CD4-positive, alpha-beta T cell treated with Interleukin-10 for 1 hour (primary cell): ENCODE measurements at regions not wholly inside any gene's neighbourhood (a gene's known extent, or its start where the extent isn't known, plus 50 kb on each side); places are given as distances from the start of the nearest gene placed in this dataset.

Experiments used
- DNase-seq: peaks from one replicate; pipeline ENCODE4 v3.0.0-alpha.2; 2020

GRCh38 chr20:12762725-12763124 lies 246.0 kb upstream of the SPTLC3 start:
- no peak for DNase-seq

- no peak for DNase-seq
These were observed 245.4 kb upstream of the SPTLC3 start for GRCh38 chr20:12763406-12763805.

GRCh38 chr20:12764053-12764452 lies 244.7 kb upstream of the SPTLC3 start:
- no peak for DNase-seq

DNA sequence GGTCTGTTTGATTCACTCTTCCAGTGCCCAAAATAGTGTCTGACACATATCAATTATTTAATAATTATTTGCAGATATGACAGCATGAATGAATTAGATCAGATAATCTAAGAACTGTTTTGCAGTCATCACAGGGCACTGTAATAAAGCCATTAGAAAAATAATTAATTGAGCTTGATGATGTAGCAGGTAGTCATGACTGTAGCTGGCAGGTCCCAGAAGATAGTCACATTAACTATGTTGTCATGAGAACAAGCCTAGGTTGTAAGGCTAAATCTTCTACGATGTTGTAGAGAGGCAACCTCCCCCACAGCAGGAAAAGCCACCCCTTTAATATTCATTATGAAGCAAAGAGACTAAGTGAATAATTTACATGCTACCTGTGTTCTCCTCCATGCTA lies 243.9 kb upstream of the SPTLC3 start:
- DNase-seq: no peak

- DNase-seq: no peak
These were observed 234.8 kb upstream of the SPTLC3 start for GRCh38 chr20:12773936-12774335.

- DNase-seq: no peak
These were observed 233.7 kb upstream of the SPTLC3 start for GRCh38 chr20:12775041-12775440.

DNA sequence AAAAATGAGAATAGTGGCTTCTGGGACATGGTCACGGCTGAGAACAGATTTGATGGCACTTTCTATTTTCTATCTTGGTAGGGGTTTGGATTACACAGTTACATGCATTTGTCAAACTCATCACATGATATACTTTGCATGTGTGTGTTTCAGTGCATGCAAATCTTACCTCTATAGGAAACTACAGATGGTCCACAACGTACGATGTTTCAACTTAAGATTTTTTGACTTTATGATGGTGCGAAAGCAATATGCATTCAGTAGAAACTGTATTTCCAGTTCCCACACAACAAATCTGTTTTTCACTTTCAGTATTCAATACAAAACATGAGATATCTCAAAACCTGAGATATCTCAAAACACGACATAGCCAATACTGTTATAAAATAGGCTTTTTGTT lies 231.8 kb upstream of the SPTLC3 start:
- DNase-seq: no peak

DNA sequence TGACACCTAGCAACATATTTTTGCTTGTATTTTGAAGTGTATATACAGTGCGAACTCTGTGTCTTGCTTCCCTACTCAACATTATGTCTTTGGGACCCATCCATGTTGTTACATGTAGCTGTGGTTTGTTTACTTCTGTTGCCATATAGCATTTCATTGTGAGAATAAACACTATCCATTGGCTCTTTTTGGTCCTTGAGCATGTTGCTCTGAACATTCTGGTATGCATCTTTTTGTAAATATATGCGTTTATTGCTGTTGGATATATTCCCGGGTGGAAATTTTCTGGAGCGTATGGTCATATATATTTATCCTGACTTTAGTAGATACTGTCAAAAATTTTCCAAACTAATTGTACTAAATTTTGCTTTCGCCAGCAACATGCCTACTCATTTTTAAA lies 222.5 kb upstream of the SPTLC3 start:
- DNase-seq: no peak

GRCh38 chr20:12788632-12789299 lies 220.0 kb upstream of the SPTLC3 start:
- no peak for DNase-seq

DNA sequence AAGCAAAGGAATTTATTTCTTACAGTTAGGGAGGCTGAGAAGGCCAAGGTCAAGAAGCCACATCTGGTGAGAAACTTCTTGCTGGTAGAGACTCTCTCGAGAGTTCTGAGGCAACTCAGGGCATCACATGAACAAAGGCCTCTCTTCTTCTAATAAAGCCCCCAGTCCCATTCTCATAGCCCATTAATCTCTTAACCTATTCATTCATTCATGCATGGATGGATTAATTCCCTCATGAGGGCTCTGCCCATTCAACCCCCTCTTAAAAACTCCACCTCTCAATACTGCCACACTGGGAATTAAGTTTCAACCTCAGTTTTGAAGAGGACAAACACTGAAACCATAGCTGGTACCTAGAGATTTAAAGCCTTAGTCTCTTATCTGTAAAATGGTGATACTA lies 217.9 kb upstream of the SPTLC3 start:
- no peak for DNase-seq

- DNase-seq: no peak
These were observed 210.5 kb upstream of the SPTLC3 start for GRCh38 chr20:12798286-12798685.

DNA sequence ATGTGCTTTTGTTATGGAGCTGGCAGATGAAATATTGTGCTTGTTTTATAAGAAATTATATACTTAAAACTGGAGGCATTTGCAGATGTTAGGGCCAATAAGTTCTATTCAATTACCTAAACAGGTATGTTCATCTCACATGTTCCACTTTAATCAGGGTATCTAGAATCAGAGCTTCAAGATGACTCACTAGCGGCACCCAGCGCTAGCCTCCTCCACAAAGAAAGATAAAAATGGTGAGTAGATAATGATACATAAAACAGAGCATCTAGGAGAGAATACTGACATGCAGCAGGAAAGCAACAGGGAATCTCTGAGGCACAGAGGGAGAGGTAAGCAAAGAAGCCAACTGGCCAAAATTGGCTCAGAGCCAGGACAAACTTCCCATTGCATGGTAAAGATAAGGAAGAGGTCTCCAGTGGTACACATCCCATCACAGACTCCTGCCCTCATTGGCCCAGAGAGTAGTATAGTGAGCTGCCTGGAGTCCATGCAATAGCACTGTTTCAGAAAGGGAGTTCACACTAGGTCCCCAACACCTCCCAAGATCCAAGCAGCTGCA lies 200.7 kb upstream of the SPTLC3 start:
- DNase-seq: no peak

GRCh38 chr20:12815231-12815768 lies 193.5 kb upstream of the SPTLC3 start:
- no peak for DNase-seq

DNA sequence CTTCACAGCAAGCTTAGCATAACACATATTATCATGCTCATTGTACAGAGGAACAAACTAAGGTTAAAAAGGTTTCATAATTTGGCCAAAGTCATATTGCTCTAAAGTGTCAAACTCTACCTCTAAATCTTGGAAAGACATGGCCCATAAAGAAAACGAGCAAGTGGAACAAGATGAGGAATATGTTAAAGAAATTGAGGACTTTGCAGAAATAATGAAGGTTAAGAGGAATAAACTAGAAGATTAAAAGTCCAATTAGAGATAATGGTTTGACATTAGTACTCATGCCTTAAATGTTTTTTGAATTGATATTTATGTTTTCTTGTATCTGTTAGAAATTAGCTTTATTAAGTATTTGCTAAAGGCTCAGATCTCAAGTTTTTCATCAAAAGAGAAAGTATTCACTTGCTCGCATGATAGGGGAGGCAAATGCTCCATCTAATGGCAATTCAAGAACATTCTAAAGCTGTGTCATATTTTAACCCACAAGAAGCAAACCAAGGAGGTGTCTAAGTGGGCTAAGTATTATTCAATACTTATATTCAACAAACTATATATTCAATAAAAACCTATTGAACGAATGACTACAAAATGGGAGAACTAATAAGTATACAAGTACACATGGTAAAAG lies 192.9 kb upstream of the SPTLC3 start:
- no peak for DNase-seq

- DNase-seq: no peak
These were observed 187.5 kb upstream of the SPTLC3 start for GRCh38 chr20:12821249-12821648.

- no peak for DNase-seq
These were observed 185.0 kb upstream of the SPTLC3 start for GRCh38 chr20:12823734-12824133.

DNA sequence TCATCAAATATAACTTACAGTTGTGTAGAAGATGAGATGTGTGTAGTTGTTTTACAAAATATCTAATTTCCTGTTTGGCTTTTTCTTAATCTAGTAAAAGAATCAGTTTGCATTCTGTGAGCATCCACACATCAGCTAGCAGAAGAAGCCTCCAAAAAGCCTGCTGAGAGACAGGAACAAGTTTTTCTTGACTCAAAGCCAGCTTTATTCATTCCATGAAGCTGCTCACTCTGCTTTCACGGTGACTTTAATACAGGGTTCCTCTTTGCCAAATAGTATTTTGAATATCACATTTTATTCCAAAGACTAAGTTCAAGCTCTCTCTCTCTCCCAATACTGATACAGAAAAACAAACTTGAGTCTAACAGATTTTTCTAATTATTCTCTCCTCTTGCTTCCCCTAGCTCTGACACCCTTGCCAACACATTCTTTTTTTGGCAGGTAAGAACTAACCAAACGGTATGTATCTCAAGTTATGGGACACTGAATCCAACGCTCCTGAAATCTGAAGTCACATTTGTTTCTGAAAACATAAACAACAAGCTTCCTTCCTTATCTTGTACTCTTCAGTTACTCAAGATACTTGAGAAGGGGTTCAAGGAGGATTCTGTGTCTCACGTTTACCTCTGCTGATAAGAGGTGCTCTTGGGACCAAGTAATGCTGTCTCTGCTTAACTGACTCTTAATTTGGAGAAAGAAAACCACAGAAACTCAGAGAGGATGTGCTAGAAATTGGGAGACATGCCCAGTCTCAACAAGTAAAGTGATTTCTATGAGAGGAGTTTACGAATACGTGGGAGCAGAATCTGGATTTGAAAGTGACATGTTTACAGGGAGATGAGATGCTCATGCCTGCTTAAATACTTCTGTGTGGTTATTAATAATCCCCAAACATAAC lies 184.2 kb upstream of the SPTLC3 start:
- no peak for DNase-seq

GRCh38 chr20:12825226-12825595 lies 183.6 kb upstream of the SPTLC3 start:
- no peak for DNase-seq

DNA sequence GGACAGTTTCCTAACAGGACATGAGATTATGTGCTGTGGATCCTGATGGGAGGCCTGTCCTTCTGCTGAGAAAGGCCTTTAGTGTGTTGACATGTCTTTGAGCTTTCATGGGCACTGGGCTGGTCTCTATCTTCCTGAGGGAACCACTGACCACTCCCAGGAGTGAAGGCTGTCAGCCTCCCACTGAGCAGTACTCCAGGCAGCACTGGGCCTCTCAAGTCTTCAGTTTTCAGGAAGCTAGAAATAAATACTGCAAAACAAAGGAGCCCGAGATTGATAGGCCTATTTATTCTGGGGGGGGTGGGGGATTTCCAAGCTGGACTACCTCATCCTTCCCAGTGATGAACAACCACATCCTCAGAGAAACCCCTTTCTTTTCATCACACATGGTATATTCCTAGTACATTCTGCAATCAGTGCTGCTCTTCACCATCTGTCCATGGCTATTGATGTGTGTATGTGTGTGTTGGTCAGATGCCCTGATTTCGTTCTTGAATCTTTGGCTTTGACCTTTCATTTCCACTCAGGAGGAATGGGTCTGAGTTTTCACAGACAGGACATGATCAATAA lies 180.9 kb upstream of the SPTLC3 start:
- no peak for DNase-seq

DNA sequence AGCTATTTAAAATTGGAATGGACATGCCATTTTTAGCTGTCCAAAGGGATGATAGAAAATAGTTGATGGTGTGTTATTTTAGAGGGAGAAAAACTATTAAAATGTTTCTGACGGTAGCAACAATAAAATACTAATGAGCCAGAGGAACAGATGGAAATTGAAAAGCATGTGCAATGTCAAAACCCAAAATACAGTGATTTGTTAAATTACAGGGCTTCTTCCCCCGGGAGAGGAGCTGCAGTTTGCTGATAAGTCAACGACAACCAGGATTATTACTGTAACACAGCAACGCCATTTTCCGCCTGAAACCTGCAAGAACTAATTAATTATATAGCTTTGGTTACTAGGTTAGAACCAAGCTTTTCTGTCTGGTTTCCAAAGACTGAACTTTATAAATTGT lies 179.6 kb upstream of the SPTLC3 start:
- no peak for DNase-seq

- no peak for DNase-seq
These were observed 174.9 kb upstream of the SPTLC3 start for GRCh38 chr20:12833861-12834260.

- DNase-seq: no peak
These were observed 172.8 kb upstream of the SPTLC3 start for GRCh38 chr20:12835999-12836398.

DNA sequence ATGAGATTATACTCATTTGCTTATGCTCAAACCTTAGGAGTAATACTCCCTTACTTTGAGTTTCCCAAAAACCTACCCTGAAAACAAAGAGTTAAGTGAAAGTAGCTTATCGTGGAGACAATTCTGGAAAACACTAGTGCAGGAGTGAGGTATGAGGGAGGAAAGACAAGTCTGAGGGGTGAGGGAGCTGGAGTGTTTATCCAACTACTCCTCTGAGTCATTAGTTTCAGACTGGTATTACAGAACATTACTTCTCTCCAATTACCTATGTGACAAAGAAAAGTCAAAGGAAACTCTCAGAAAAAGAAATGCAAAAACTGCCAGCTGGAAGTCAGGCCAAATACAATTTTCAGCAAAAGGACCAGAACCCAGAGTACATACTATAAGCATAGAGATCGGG lies 171.1 kb upstream of the SPTLC3 start:
- no peak for DNase-seq
